Lower leg skin (tissue), 4 donors: ENCODE measurements at regions not wholly inside any gene's neighbourhood (a gene's known extent, or its start where the extent isn't known, plus 50 kb on each side); places are given as distances from the start of the nearest gene placed in this dataset.

Experiments
- DNase-seq, 2 donors: peaks; one replicate each; pipeline ENCODE4 v3.0.0-alpha.2; 2019; ENCODE audit warnings: low spot score in 2 of 2
- H3K4me3 ChIP-seq: fragments of 200-600 bp; sonication (generic); 2 replicates; pipeline ENCODE4 v1.5.1; 2017; ENCODE audit warnings: mild to moderate bottlenecking, low read depth; ENCODE audit not compliant: poor library complexity, severe bottlenecking
- CTCF ChIP-seq, 3 donors: fragments of 450-650 bp; IDR thresholded peaks; one replicate each; pipeline ENCODE4 v1.5.1; 2016; ENCODE audit warnings: antibody characterized with exemption in 3 of 3, mild to moderate bottlenecking in 3 of 3, moderate library complexity in 2 of 3
- POLR2A ChIP-seq, 2 donors: fragments of 450-650 bp; IDR thresholded peaks; one replicate each; pipeline ENCODE4 v1.6.1; 2016 to 2017; ENCODE audit warnings: antibody characterized with exemption in 2 of 2, mild to moderate bottlenecking in 1 of 2, moderate library complexity in 1 of 2
- WGBS, 2 donors: methylation state at CpG; one replicate each; pipeline ENCODE4 v1.1.5; 2018; 5-methylcytosine and 5-hydroxymethylcytosine counted together
- intact Hi-C: fragments of 100-400 bp; cut with DNase I; formaldehyde crosslinking; loops from one replicate; pipeline ENCODE4 v1.15.0; 2023; ENCODE audit warnings: low total_unique reads

- intact Hi-C loops, result no loop called here
- DNase-seq, result no peak
- H3K4me3 ChIP-seq, result no peak overlapping the region
- 86 to 89% methylated on average over 2 of the region's 2 CpGs for WGBS, 2 donors
- TF ChIP-seq POLR2A (IDR thresholded peaks at IDR 0.05), result no peak
- TF ChIP-seq CTCF (IDR thresholded peaks at IDR 0.05), result no peak
Measured at GRCh38 chr6:112984899-112985298, 637.8 kb downstream of the RFPL4B start.

- 64 to 71% methylated on average over 2 of the region's 2 CpGs for WGBS, 2 donors
- no peak for TF ChIP-seq POLR2A (IDR thresholded peaks at IDR 0.05)
- no peak for TF ChIP-seq CTCF (IDR thresholded peaks at IDR 0.05)
- H3K4me3 ChIP-seq, result no peak overlapping the region
- DNase-seq, result no peak
- intact Hi-C loops, result no loop called here
Measured at GRCh38 chr6:112986321-112986720, 639.2 kb downstream of the RFPL4B start.

GRCh38 chr6:112988748-112989147, 641.6 kb downstream of the RFPL4B start:
- no peak overlapping the region for H3K4me3 ChIP-seq
- DNase-seq, result no peak
- WGBS, 2 donors, result 94 to 95% methylated on average over 1 of the region's 1 CpG
- TF ChIP-seq POLR2A (IDR thresholded peaks at IDR 0.05) (no peak), CTCF (IDR thresholded peaks at IDR 0.05) (no peak)
- intact Hi-C loops, result no loop called here

GRCh38 chr6:112990971-112991370, 643.8 kb downstream of the RFPL4B start:
- intact Hi-C loops, result no loop called here

GRCh38 chr6:112991912-112992311, 644.8 kb downstream of the RFPL4B start:
- intact Hi-C loops, result no loop called here
- no peak for TF ChIP-seq POLR2A (IDR thresholded peaks at IDR 0.05)
- TF ChIP-seq CTCF (IDR thresholded peaks at IDR 0.05), result no peak
- no peak for DNase-seq
- H3K4me3 ChIP-seq, result no peak overlapping the region
- 92 to 95% methylated on average over 4 of the region's 4 CpGs for WGBS, 2 donors

More at GRCh38 chr6:112990971-112991370, 643.8 kb downstream of the RFPL4B start:
- H3K4me3 ChIP-seq, result no peak overlapping the region
- TF ChIP-seq CTCF (IDR thresholded peaks at IDR 0.05), result no peak
- TF ChIP-seq POLR2A (IDR thresholded peaks at IDR 0.05), result no peak
- DNase-seq, result no peak

- TF ChIP-seq POLR2A (IDR thresholded peaks at IDR 0.05) (no peak), CTCF (IDR thresholded peaks at IDR 0.05) (no peak)
- H3K4me3 ChIP-seq, result no peak overlapping the region
- DNase-seq, result no peak
- intact Hi-C loops, result no loop called here
- WGBS, 2 donors, result 81 to 86% methylated on average over 3 of the region's 3 CpGs
Measured at GRCh38 chr6:112997421-112998085, 650.4 kb downstream of the RFPL4B start.
